ENCODE measurements at regions not wholly inside any gene's neighbourhood (a gene's known extent, or its start where the extent isn't known, plus 50 kb on each side); places are given as distances from the start of the nearest gene placed in this dataset.
A peak's percentile ranks its signal among the peaks of the same experiment; 100 is the strongest.
"Not testable (repeated sequence)": the region's sequence is repeated elsewhere in the genome, so short reads cannot be mapped to it uniquely, and the experiment has no call there.

DNA sequence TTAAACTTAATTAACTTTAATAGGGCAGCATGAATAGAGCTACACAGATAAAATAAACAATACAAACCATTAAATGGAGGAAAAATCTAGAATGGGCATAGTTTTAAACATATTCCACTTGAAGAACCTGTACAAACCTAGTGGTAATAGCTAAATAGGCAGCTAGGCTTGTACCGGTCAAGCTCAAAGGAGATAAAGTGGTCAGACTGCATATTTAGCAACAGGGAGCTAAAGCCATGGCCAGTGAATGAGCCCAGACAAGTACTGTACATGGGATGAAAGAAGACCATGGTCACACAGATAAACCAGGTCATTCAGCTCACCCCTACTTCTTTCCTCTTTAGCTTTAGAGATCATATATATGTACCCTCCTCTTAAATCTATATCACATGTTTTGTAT lies 186.6 kb upstream of the KRR1 start:
- DNase-seq, result no peak

DNA sequence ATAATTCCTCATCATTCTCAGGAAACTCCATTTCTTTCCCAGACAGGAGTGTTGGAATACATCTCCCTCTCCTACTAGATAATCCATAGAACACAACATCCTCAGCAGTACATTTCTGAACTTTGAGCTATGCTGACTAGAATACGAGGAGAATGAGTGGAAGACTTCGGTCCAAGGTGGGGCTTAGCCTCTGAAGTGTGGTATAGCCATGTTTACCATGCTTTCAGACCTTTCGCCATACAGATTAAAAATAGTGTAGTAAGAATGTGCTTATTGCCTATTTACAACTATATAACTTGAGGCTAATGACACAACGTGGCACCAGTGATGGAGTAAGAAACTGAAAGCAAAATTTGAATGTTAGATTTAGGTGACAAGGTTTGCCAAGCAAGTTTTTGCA lies 184.5 kb upstream of the KRR1 start:
- no peak for DNase-seq

GRCh38 chr12:75694534-75695268 lies 183.3 kb upstream of the KRR1 start:
- no peak for DNase-seq

GRCh38 chr12:75692876-75693275 lies 181.5 kb upstream of the KRR1 start:
- DNase-seq, result no peak

DNA sequence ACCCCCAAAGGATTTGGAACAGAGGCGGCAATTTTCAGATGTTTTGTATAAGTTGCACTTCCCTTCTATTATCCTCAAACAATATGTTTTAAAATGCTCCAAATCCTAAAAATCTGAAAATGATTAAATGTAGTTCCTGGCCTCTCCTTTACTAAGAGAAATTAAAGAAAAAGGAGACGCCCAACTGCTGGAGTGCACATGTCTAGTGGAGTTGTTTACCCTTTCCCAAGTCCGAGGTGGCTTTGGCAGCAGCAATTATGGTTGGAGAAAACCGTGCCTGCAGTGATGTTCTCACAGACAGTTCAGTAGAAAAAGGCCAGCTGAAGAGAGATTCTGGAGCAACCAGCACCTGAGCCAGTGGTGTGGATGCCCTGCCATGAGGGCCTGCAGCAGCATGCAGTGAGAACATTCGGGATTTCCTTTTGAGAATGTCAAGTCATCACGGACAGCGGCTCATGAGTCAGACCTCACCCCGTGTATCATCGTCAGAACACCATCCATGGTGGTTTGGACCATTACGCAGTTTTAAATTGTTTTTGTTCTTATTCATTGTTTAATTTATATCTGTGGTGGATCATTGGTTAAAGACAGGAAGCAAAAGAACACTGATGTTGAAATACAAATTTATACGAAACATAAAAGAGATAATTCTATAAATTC lies 179.0 kb upstream of the KRR1 start:
- no peak for DNase-seq

- not testable (repeated sequence) for DNase-seq
Measured at GRCh38 chr12:75686233-75686632, 174.8 kb upstream of the KRR1 start.

DNA sequence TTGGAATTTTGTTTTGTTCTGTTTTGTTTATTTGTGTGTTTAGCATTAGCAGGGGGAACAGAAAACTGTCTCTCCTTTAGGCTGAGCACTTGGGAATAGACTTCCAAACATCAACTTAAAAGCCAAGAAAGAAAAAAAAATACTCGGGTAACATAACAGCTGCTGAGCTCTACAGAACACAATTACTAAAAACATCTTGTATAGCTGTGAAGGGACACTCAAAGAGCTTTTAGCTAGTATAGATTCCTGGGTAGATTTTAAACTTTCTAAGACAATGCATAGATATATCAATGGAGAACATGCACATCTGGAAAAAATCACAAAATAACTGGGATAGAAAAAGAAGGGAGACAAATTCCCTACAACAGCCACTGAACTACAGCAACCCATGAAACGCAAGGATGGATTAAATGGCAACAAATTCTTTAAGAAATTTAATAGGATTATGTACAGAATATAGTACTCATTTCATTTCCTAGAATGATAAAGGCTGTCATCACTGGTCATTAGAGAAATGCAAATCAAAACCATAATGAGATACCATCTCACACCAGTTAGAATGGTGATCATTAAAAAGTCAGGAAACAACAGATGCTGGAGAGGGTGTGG lies 174.3 kb upstream of the KRR1 start:
- no peak for DNase-seq

GRCh38 chr12:75684678-75685616 lies 173.5 kb upstream of the KRR1 start:
- no peak for DNase-seq

GRCh38 chr12:75683995-75684586 lies 172.7 kb upstream of the KRR1 start:
- not testable (repeated sequence) for DNase-seq

- DNase-seq, result no peak
Measured at GRCh38 chr12:75683220-75683619, 171.8 kb upstream of the KRR1 start.

- no peak for DNase-seq
Measured at GRCh38 chr12:75677522-75677921, 166.1 kb upstream of the KRR1 start.

GRCh38 chr12:75674393-75674792 lies 163.0 kb upstream of the KRR1 start:
- DNase-seq, result no peak

DNA sequence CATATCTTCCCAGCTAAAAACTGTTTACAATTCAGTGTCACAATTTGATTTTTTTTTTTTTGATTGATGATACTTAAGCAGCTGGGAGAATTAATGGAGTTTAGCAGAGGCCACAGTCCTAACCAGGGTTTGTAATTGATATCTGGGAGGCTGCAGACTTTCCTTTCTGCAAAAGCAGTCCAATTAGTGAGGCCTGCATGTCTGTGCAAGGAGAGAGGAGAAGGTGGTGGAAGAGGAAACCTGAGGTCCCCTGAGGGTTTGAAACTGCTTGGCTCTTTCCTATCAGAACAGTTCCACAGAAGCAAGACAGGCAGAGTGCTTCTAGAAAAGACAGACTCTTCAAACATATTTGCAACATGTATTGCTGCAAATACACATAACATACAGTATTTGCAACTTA lies 160.8 kb upstream of the KRR1 start:
- no peak for DNase-seq

GRCh38 chr12:75670216-75670615 lies 158.8 kb upstream of the KRR1 start:
- peak in 1 of 2 experiments; percentile 12 for DNase-seq

- DNase-seq, result no peak
Measured at GRCh38 chr12:75666939-75667334, 155.5 kb upstream of the KRR1 start.

DNA sequence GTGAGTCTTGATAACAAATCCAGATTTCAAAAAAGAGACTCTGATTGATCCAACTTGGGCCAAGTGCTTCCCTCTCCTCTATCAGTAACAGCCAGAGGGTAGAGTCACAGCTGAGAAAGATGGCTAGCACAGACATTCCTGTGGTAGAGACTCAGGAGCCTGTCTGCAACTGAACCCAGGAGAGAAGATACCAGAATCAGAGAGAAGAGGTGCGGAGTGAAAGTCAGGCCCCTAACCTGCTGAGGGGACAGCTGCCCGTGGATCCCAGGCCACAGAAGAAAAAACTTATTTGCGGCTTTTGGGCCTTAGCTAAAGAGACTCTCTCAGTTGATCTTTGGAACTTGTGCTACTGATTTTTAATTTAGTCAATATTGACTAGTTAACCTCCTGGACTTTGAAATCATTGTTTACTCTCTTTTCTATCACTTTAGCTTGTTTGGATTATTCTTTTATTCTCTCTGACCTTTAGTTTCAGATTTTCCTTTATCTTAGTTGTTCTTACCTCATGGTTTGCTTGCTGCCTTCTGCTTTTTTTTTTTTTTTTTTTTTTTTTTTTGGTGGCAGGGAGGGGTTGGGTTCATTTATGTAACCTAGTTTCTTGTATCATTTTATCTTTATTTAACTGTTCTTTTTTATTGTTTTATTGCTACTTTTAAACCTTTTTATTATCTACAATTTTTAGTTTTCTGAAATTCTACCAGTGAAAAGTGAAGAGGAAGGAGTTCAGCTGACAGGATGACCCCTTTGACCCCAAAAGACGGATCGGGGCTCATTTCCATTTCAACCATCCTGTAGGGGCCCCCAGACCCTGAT lies 154.9 kb upstream of the KRR1 start:
- DNase-seq, result no peak

DNA sequence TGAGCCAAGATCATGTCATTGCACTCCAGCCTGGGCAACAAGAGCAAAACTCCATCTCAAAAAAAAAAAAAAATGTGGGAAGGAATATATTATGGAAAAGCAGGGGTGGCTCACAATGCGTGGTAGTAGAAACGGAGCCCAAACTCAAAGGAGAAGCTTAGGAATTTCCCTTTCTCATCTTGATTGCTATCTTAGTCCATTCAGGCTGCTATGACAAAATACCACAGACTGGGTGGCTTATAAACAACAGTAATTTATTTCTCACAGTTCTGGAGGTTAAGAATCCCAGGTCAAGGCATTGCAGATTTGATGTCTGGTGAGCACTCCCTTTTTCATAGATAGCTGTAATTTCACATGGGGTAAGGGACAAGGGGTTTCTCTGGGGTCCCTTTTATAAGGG lies 153.8 kb upstream of the KRR1 start:
- DNase-seq, result no peak

GRCh38 chr12:75662511-75663159 lies 151.2 kb upstream of the KRR1 start:
- no peak for DNase-seq

GRCh38 chr12:75661908-75662307 lies 150.5 kb upstream of the KRR1 start:
- no peak for DNase-seq

DNA sequence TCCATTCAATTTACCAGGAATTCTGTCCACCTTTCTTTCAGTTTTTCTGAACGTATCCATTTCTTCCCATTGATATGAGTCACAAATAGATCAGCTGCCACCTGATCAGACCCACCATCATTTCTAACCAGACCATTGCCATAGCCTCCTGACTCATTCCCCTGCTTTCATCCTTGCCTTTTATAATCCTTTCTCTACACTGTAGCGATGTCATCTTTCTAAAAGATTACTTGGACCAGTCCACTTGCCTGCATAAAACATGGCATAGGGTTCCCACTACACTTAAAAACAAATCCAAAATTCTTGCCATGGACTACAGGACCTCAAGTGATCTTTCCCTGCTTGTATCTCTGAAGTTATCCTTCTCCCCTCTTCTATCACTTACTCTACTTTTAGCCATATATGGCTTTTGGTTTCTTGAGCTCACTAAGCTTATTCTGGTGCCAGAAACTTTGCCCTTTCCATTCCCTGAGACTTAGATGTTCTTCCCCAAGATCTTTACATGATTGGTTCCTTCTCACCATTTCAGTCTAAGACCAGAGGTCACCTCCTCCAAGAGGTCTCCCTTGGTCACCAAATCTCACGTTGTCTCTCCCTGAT lies 149.5 kb upstream of the KRR1 start:
- no peak for DNase-seq

GRCh38 chr12:75660107-75660530 lies 148.7 kb upstream of the KRR1 start:
- no peak for DNase-seq
